MM.1S (cell line): ENCODE measurements at regions not wholly inside any gene's neighbourhood (a gene's known extent, or its start where the extent isn't known, plus 50 kb on each side); places are given as distances from the start of the nearest gene placed in this dataset.

Experiments used
- DNase-seq: peaks from one replicate; pipeline ENCODE4 v3.0.0-alpha.2; 2015
- H2AFZ ChIP-seq: fragments of 300-600 bp; sonication (generic); 2 replicates; pipeline ENCODE4 v1.6.0; 2016; ENCODE audit warnings: antibody characterized with exemption, low read length
- H3F3A ChIP-seq: fragments of 300-600 bp; sonication (generic); 2 replicates; pipeline ENCODE4 v1.6.1; 2016; ENCODE audit warnings: mild to moderate bottlenecking, antibody characterized with exemption, low read length, moderate library complexity, mixed read lengths; ENCODE audit not compliant: insufficient read depth
- H3K27ac ChIP-seq: fragments of 300-600 bp; sonication (generic); 2 replicates; pipeline ENCODE4 v1.5.1; 2016; ENCODE audit warnings: mild to moderate bottlenecking, low read length
- H3K27me3 ChIP-seq: fragments of 300-600 bp; sonication (generic); replicated peaks from 2 replicates; pipeline ENCODE4 v1.6.0; 2016; ENCODE audit warnings: low read length; ENCODE audit not compliant: insufficient read depth
- H3K36me3 ChIP-seq: fragments of 300-600 bp; sonication (generic); replicated peaks from 2 replicates; pipeline ENCODE4 v1.6.1; 2016; ENCODE audit warnings: mild to moderate bottlenecking, low read length, mixed read lengths; ENCODE audit not compliant: insufficient read depth
- H3K4me1 ChIP-seq: fragments of 300-600 bp; sonication (generic); 2 replicates; pipeline ENCODE4 v1.6.1; 2016; ENCODE audit warnings: low read length, mixed read lengths
- H3K4me2 ChIP-seq: fragments of 300-600 bp; sonication (generic); 2 replicates; pipeline ENCODE4 v1.6.0; 2016; ENCODE audit warnings: low read depth, low read length
- H3K4me3 ChIP-seq: fragments of 300-600 bp; sonication (generic); 2 replicates; pipeline ENCODE4 v1.5.1; 2016; ENCODE audit warnings: low read length, mixed read lengths
- H3K79me2 ChIP-seq: fragments of 300-600 bp; sonication (generic); 2 replicates; pipeline ENCODE4 v1.6.1; 2016; ENCODE audit warnings: mixed run types, low read length, mixed read lengths
- H3K9ac ChIP-seq: fragments of 300-600 bp; sonication (generic); 2 replicates; pipeline ENCODE4 v1.6.1; 2016; ENCODE audit warnings: low read length, mixed read lengths
- H3K9me2 ChIP-seq: fragments of 300-600 bp; sonication (generic); replicated peaks from 2 replicates; pipeline ENCODE4 v1.6.1; 2016; ENCODE audit warnings: mild to moderate bottlenecking, low read length, mixed read lengths; ENCODE audit not compliant: insufficient read depth
- H3K9me3 ChIP-seq: fragments of 300-600 bp; sonication (generic); replicated peaks from 2 replicates; pipeline ENCODE4 v1.6.1; 2016; ENCODE audit warnings: mild to moderate bottlenecking, low read length, mixed read lengths; ENCODE audit not compliant: insufficient read depth
- H4K20me1 ChIP-seq: fragments of 300-600 bp; sonication (generic); 2 replicates; pipeline ENCODE4 v1.6.1; 2016; ENCODE audit warnings: mild to moderate bottlenecking, low read length, moderate library complexity, mixed read lengths; ENCODE audit not compliant: insufficient read depth
- CTCF ChIP-seq: fragments of 300-600 bp; sonication (generic); IDR thresholded peaks from 2 replicates; pipeline ENCODE4 v1.5.1; 2016; ENCODE audit warnings: antibody characterized with exemption, low read length, mixed read lengths
- EZH2 ChIP-seq: fragments of 300-600 bp; sonication (generic); optimal IDR thresholded peaks from 2 replicates; pipeline ENCODE3; 2017; ENCODE audit warnings: low read depth, mild to moderate bottlenecking, antibody characterized with exemption, low read length, mixed read lengths
- EZH2phosphoT487 ChIP-seq: fragments of 300-600 bp; sonication (generic); IDR thresholded peaks from 2 replicates; pipeline ENCODE4 v1.6.1; 2018; ENCODE audit warnings: antibody characterized with exemption, low read length

DNA sequence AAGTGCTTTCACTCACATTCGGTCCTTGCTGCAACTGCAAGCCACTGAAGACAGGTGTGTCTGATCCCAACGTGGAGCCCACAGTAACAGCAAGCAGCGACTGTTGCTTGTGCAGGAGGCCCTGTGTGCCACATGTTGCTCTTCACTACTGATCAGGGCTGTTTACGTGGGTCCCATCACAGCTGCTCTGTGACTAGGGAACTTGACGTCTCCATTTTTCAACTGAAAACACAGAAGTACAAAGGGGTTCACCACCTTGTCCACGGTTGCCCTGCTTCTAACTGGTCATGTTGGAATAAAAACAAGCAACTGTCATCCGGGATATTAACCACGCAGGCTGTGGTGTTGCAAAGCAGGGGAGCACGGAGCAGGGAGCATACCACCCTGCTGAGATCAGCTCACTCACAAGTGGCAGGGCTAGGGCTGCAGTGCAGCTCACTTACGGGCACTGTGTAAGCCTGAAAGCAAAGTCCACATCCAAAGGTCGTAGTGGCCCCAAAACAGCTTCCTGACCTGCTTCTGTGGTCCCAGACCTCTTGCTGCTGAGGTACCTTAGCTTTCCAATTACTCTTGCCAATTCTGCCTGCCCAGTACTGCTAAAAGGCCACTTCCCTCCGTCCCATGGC is 105.8 kb upstream of the DUSP22 start:
- no peak overlapping the region for H3K27ac ChIP-seq
- no peak for DNase-seq
- H3K4me1 ChIP-seq: peaks cover 57% of the 10 kb centered on the region

DNA sequence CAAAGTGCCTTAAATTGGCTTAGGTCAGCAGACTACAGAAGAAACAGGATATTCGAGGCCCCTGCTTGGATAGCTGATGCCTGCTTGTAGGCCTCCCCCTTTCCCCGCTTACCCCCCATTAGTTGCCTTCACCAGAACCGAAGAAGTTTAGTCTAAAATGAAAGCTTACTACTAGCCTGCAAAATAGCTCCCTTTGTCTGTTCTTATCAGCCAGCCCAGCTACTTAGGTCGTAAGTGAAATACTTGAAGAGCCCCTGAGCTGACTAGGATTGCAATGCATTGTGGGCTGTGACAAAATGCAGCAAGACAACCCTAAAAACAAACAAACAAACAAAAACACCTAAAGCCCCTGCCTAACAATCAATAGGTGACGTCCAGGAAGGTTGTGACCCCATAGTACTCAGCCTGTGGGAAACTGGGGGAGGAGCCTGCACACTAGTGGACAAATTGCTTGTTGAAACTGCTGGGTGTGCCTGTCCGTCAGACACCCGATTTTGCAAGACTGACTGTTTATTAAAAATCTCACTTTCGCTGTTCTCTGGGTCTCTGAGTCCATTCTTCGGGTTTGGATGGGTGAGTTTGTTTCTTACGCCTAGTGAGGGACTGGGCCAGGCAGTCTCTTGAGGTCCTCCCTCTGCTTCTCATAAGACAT is 105.0 kb upstream of the DUSP22 start:
- Histone ChIP-seq H3F3A (no peaks in the 10 kb centered on the region), H3K9me3 (no peaks in the 10 kb centered on the region), H4K20me1 (no peaks in the 10 kb centered on the region), H3K79me2 (no peaks in the 10 kb centered on the region), H2AFZ (no peak overlapping the region), H3K27ac (no peak overlapping the region), H3K9ac (no peak overlapping the region), H3K36me3 (no peaks in the 10 kb centered on the region), H3K27me3 (no peaks in the 10 kb centered on the region), H3K4me2 (no peak overlapping the region), H3K4me3 (no peak overlapping the region), H3K4me1 (peaks cover 49% of the 10 kb centered on the region), H3K9me2 (no peaks in the 10 kb centered on the region)
- no peak for DNase-seq
- no peak for TF ChIP-seq EZH2
- no peak for TF ChIP-seq EZH2phosphoT487
- no peak for TF ChIP-seq CTCF

More for the DNA sequence above, 105.8 kb upstream of the DUSP22 start:
- H3K9me3 ChIP-seq: no peaks in the 10 kb centered on the region
- no peaks in the 10 kb centered on the region for H4K20me1 ChIP-seq
- no peaks in the 10 kb centered on the region for H3K79me2 ChIP-seq
- H3K4me2 ChIP-seq: no peak overlapping the region
- no peaks in the 10 kb centered on the region for H3K27me3 ChIP-seq
- H3K9ac ChIP-seq: no peak overlapping the region
- H2AFZ ChIP-seq: no peak overlapping the region
- TF ChIP-seq CTCF: no peak
- no peak for TF ChIP-seq EZH2phosphoT487
- TF ChIP-seq EZH2: no peak
- H3F3A ChIP-seq: peaks cover 4% of the 10 kb centered on the region
- no peaks in the 10 kb centered on the region for H3K36me3 ChIP-seq
- no peaks in the 10 kb centered on the region for H3K9me2 ChIP-seq
- H3K4me3 ChIP-seq: no peak overlapping the region

DNA sequence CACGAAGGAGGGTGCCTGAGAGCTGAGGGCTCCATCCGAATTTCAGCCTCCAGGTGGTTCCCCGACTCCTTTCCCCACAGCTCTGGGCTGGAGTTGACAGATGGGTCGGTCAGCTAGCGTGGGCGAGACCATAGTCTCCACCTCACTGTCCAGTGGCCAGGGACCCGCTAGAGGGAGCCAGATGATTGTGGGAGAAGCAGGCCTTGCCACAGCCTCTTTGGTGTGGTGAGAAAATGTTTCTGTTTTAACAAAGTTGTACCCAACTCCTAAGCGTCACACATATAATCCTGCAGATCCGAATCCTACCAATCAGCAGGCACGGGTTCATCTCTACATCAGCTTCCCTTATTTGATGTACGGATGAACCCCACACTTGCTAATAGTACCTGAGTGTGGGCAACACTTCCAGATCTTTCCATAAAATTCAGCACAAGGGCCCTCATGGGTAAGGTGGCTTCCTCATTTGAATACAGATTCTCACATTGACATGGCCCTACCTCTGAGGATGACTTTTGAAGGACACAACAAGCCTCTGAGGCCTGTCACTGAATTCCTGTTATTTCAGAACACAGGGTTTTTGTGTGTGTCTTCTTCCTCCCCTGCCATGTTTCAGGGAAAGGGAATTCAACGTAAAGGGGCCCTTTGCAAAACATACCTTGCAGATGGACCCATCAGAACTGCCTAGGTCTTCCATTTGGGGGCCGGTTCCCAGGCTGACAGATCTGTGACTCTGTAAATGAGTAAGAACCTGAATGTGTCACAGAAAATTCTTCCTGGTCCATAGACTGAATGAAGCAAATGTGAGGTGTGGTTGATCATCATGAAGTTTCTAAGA is 103.2 kb upstream of the DUSP22 start:
- Histone ChIP-seq H3K36me3 (no peaks in the 10 kb centered on the region), H3K4me3 (no peak overlapping the region), H3F3A (peaks cover 10% of the 10 kb centered on the region), H3K4me1 (peaks cover 44% of the 10 kb centered on the region), H3K27ac (no peak overlapping the region), H3K4me2 (peak overlapping the region; percentile 29), H2AFZ (peak overlapping the region; percentile 56), H3K9ac (peak overlapping the region; percentile 14; the same call in 1 of the 2 replicates), H4K20me1 (no peaks in the 10 kb centered on the region), H3K9me3 (no peaks in the 10 kb centered on the region), H3K27me3 (no peaks in the 10 kb centered on the region), H3K9me2 (no peaks in the 10 kb centered on the region), H3K79me2 (no peaks in the 10 kb centered on the region)
- TF ChIP-seq CTCF: peak; percentile 97
- no peak for TF ChIP-seq EZH2
- DNase-seq: peak; percentile 90
